ENCODE measurements at regions not wholly inside any gene's neighbourhood (a gene's known extent, or its start where the extent isn't known, plus 50 kb on each side); places are given as distances from the start of the nearest gene placed in this dataset.

DNA sequence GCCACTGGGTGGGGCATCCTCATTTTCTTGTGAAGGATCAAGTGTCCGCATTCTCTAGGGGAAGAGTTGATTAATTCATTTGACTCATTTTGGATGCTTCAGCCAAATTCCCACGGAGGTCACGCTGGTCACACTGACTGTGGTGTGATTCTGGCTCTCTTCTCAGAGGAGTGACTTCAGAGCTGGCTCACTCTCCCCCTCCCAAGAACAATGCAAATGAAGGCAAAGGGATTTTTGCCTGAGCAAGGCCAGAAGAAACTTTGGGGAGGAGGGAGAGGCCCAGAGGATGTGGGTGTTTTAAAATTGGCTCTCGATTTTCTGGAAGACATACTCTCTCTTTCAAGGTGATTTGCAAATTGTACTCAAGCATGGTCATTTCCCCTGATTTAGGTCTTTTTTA, 51.1 kb upstream of the LMO2 start:
- no peak for TF ChIP-seq POLR2A (IDR thresholded peaks at IDR 0.05)
- TF ChIP-seq, protein P1, sequence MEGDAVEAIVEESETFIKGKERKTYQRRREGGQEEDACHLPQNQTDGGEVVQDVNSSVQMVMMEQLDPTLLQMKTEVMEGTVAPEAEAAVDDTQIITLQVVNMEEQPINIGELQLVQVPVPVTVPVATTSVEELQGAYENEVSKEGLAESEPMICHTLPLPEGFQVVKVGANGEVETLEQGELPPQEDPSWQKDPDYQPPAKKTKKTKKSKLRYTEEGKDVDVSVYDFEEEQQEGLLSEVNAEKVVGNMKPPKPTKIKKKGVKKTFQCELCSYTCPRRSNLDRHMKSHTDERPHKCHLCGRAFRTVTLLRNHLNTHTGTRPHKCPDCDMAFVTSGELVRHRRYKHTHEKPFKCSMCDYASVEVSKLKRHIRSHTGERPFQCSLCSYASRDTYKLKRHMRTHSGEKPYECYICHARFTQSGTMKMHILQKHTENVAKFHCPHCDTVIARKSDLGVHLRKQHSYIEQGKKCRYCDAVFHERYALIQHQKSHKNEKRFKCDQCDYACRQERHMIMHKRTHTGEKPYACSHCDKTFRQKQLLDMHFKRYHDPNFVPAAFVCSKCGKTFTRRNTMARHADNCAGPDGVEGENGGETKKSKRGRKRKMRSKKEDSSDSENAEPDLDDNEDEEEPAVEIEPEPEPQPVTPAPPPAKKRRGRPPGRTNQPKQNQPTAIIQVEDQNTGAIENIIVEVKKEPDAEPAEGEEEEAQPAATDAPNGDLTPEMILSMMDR (IDR thresholded peaks at IDR 0.05), result no peak
